AG04449 (cell line): ENCODE measurements at regions not wholly inside any gene's neighbourhood (a gene's known extent, or its start where the extent isn't known, plus 50 kb on each side); places are given as distances from the start of the nearest gene placed in this dataset.
A peak's percentile ranks its signal among the peaks of the same experiment; 100 is the strongest.

ENCODE experiments used
- CTCF ChIA-PET: fragments of 350-600 bp; formaldehyde crosslinking; extraction: SDS; loops from one replicate; lab custom pipeline; 2021; ENCODE audit warnings: antibody characterized with exemption; lab: Yijun Ruan, JAX
- POLR2A ChIA-PET: fragments of 400-600, 350-600 bp; formaldehyde crosslinking; extraction: SDS; loops from one replicate; lab custom pipeline; 2020; ENCODE audit warnings: antibody characterized with exemption, inconsistent platforms; lab: Yijun Ruan, JAX
- DNase-seq: peaks from one replicate; pipeline ENCODE4 v3.0.0-alpha.2; 2010; ENCODE audit warnings: low read depth, low spot score
- H3K4me3 ChIP-seq: 2 replicates; pipeline ENCODE4 v1.5.1; 2011; ENCODE audit warnings: low read depth, mild to moderate bottlenecking, control low read depth, low read length
- TF ChIP-seq, protein P1 (sequence below): IDR thresholded peaks from one replicate; pipeline ENCODE4 v1.5.1; 2011; ENCODE audit warnings: mild to moderate bottlenecking, moderate library complexity, low read length, control low read depth, inconsistent platforms; ENCODE audit not compliant: insufficient read depth; ENCODE audit errors: missing control alignments

- no peak overlapping the region for H3K4me3 ChIP-seq
- CTCF ChIA-PET: no interaction called here
- TF ChIP-seq, protein P1, sequence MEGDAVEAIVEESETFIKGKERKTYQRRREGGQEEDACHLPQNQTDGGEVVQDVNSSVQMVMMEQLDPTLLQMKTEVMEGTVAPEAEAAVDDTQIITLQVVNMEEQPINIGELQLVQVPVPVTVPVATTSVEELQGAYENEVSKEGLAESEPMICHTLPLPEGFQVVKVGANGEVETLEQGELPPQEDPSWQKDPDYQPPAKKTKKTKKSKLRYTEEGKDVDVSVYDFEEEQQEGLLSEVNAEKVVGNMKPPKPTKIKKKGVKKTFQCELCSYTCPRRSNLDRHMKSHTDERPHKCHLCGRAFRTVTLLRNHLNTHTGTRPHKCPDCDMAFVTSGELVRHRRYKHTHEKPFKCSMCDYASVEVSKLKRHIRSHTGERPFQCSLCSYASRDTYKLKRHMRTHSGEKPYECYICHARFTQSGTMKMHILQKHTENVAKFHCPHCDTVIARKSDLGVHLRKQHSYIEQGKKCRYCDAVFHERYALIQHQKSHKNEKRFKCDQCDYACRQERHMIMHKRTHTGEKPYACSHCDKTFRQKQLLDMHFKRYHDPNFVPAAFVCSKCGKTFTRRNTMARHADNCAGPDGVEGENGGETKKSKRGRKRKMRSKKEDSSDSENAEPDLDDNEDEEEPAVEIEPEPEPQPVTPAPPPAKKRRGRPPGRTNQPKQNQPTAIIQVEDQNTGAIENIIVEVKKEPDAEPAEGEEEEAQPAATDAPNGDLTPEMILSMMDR: no peak
- no peak for DNase-seq
- POLR2A ChIA-PET: no interaction called here
Observed at GRCh38 chr3:59486520-59486919, 436.7 kb upstream of the CFAP20DC start.

- DNase-seq: no peak
- TF ChIP-seq, protein P1: no peak
- ChIA-PET CTCF (no interaction called here), POLR2A (no interaction called here)
- H3K4me3 ChIP-seq: no peak overlapping the region
Observed at GRCh38 chr3:59483191-59483590, 433.4 kb upstream of the CFAP20DC start.

GRCh38 chr3:59482684-59483083 lies 432.9 kb upstream of the CFAP20DC start:
- ChIA-PET CTCF (no interaction called here), POLR2A (no interaction called here)
- no peak overlapping the region for H3K4me3 ChIP-seq
- TF ChIP-seq, protein P1: no peak
- DNase-seq: no peak

- POLR2A ChIA-PET: no interaction called here
- H3K4me3 ChIP-seq: no peak overlapping the region
- DNase-seq: no peak
- CTCF ChIA-PET: interaction anchor here (0.9 to 1.0 kb wide), 2 partner anchors 33 to 376 kb away, joined by 3 read pairs; no protein-coding TSS in a partner anchor
- TF ChIP-seq, protein P1: no peak
Observed at GRCh38 chr3:59481776-59482400, 432.1 kb upstream of the CFAP20DC start.

GRCh38 chr3:59480486-59480995 lies 430.7 kb upstream of the CFAP20DC start:
- TF ChIP-seq, protein P1: no peak
- ChIA-PET CTCF (no interaction called here), POLR2A (no interaction called here)
- no peak for DNase-seq
- H3K4me3 ChIP-seq: peak overlapping the region; percentile 34

GRCh38 chr3:59473636-59474035 lies 423.8 kb upstream of the CFAP20DC start:
- H3K4me3 ChIP-seq: no peak overlapping the region
- TF ChIP-seq, protein P1: no peak
- POLR2A ChIA-PET: no interaction called here
- CTCF ChIA-PET: no interaction called here
- DNase-seq: no peak
